ACHN (cell line): ENCODE measurements at regions not wholly inside any gene's neighbourhood (a gene's known extent, or its start where the extent isn't known, plus 50 kb on each side); places are given as distances from the start of the nearest gene placed in this dataset.
"Not testable (repeated sequence)": the region's sequence is repeated elsewhere in the genome, so short reads cannot be mapped to it uniquely, and the experiment has no call there.

ENCODE experiments used
- DNase-seq: peaks from one replicate; pipeline ENCODE4 v3.0.0-alpha.2; 2015
- in situ Hi-C: cut with HindIII; loops from 2 replicates; pipeline ENCODE4 v1.10.0; 2017; ENCODE audit warnings: low sequenced_read_pairs, low pct_ligation_motif_present, low pct_unique_long_range_greater_than_20kb

DNA sequence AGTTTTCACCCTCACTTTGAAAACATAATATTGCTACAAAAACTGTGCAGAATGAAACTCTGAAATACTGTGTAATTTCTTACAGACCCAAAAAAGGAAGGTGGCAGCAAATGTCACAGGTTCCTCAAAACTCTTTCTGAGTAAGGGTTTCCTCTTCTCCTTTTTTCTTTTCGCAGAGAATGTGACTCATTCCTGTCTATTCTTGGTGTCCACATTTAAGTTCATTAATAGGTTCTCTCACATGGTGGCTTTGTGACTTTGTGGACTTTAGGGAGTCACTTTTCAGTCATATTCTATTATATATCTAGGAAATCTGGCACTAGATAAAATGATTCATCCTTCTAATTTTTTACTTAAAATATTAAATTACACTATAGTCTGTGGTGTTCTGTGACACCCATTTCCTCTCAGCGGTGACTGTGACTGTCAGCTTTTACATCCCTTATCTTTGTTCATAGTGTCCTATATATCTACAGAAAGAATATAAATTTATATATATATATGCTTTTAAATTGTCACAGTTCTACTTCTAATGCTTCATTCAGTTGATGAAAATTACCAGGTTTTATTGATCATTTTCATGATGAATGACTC, 126.8 kb upstream of the HCRTR2 start:
- in situ Hi-C loops, result no loop called here
- DNase-seq, result no peak

DNA sequence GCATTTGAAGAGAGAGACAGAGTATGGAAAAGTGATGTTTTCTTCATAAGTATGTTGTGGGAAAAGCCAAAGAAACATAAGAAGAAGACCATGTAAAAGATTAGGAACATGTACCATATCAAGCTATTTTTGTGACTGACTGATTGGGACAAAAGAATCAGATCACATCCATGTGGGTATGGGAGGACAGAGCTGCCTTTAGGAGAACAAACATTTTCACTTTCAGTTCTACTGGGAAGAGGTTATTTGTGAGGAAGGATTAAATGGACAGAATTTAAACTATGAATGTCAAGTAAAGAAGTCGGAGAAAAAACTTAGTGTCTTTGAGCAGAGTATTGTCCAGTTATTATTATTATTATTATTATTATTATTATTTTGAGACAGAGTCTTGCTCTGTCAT, 124.4 kb upstream of the HCRTR2 start:
- in situ Hi-C loops, result no loop called here
- no peak for DNase-seq

DNA sequence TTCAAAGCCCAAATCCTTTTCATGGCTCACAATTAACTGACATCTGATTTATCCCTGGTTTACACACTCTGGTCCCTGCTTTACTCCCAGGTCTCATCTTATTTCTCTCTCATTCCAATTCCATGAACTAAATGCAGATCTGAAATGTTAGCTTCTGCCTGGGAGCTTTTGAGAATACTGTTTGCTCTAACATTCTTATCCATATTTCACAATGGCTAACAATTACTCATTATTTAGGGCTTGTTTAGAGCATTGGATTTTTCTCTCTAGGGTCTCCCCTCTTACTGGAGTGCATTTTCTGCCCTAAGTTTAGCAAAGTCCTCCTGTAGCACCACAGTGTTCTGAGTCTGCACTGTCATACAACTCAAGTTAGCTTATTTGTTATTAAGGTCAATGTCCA, 121.5 kb upstream of the HCRTR2 start:
- no peak for DNase-seq
- in situ Hi-C loops, result no loop called here

DNA sequence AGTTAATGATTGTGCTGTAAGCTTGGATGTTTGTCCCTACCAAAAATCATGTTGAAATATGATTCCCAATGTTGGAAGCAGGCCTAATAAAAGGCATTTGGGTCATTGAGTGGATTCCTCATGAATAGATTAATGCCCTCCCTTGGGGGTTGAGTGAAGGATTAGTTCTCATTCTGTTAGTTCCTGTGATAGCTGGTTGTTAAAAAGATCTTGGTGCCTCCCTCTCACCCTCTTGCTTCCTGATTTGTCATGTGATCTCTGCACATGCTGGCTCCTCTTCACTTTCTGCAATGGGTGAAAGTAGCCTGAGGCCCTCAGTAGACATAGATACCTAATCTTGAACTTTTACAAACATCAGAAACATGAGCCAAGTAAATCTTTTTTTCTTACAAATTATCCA, 115.6 kb upstream of the HCRTR2 start:
- in situ Hi-C loops, result no loop called here
- no peak for DNase-seq

DNA sequence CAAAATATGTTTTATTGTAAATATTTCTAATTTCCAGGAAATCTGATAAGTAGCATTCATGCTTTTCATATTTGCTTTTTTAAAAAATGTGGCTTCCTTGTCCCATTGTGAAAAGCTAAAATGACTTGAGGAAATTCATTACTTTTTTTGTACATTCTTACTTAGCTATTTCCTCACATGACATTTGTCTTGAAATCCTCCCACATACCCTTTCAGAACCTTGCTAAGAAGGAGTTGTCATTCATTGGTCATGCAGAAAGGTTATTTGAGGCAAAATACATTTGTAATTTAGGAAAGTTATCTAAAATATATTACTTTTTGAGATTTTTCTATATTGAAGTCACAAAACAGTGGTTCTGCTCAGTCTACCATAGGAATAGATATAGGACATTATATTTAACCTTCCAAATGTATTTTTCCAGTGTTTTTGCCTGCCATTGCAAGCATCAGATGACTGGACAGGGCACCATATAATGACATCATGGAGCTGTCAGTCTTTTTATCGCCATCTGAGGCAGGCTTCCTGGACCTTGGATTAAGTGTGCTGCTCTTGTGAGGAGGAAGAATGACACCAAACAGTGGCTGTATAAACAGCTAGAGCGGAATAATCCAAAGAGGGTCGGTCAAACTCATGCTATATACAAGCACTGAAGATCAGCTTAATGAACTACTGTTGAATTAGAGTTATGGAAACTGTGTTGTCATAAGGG, 109.4 kb upstream of the HCRTR2 start:
- in situ Hi-C loops, result no loop called here

DNA sequence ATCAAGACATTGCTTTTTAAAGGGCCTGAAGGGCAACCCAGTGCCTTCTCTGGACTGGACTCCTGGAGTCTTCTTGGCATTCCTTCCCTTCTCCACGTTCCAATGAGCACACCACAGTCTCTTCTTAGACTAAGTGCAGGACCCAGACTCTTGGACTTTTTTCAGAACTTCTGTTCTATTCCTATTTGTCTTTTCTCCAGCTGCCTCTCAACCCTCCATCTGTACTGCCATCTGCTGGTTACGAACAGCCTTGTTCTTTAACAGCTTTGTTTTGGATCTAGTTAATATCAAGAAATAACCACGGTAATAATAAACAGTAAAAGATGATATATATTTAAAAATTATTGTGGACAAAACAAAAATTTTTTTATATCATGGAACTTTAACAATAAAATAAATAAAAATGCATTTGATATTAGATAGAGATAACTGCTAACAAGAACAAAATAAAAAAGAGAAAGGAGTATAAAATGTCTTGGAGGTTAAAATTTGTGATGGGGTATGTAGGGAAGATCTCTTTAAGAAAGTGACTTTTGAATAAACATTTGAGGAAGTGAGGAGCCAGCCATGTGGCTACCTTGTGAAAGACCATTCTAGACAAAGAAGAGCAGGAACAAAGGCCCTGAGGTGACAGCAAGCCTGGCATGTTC, 105.1 kb upstream of the HCRTR2 start:
- in situ Hi-C loops, result no loop called here
- peak; percentile 46 for DNase-seq

More for the DNA sequence above, 109.4 kb upstream of the HCRTR2 start:
- no peak for DNase-seq

DNA sequence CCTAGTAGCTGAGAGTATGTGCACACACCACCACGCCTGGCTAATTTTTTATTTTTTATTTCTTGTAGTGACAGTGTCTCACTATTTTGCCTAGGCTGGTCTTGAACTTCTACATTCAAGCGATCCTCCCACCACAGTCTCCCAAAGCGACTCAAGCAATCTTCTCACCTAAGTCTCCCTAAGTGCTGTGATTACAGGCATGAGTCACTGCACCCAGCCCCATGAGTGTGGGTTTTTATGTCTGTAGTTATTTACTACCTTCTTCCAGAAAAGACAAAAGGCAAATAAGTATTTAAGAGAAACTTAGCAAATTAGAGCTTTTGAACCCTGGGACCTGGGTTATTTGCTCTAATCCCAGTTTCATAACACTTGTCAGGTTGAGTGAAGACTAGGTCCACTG, 92.3 kb upstream of the HCRTR2 start:
- no peak for DNase-seq
- in situ Hi-C loops, result no loop called here

DNA sequence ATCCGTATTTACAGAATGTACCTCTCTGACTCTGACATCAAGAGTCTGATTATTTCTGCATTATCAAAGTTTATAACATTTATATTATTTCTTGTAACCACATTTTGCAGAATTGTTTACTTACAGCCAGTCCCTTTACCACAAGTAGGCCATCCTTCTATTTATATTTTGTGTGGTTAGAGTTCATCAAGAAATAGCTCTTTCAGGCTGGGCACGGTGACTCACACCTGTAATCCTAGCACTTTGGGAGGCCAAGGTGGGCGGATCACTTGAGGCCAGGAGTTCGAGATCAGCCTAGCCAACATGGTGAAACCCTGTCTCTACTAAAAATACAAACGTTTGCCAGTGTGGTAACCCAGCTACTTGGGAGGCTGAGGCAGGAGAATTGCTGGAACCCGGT, 86.3 kb upstream of the HCRTR2 start:
- DNase-seq, in situ Hi-C loops: not testable (repeated sequence)

DNA sequence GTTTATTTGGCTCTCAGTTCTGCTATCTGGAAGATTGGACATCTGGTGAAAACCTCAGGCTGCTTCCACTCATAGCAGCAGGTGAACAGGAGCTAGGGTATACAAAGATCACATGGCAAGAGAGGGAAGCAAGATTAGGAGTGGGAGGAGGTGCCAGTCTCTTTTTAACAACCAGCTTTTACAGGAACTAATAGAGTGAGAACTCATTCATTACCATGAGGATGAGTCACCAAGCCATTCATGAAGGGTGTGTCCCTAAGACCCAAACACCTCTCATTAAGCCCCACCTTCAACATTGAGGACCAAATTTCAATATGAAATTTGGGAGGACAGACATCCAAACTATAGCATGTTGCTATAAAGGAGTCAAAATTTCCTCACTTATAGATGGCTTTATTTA, 85.4 kb upstream of the HCRTR2 start:
- no peak for DNase-seq
- in situ Hi-C loops, result no loop called here

DNA sequence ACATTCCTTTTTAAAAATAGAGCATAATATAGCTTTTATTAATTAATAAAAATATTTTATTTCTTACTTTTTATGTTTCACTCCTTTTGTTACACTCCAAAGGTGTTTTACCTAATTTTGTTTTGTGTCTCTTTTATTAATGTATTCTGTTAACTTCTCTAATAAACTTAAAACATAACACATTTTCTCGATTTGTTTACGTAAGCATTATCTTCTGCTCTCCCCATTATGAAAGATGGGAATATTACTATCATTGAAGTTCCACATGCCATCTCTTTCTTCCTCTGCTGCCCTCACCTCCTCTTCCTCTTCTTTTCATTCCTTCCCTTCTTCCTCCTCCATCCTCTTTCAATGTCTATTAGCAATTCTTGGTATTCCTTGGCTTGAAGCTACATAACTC, 85.0 kb upstream of the HCRTR2 start:
- in situ Hi-C loops, result no loop called here
- no peak for DNase-seq

DNA sequence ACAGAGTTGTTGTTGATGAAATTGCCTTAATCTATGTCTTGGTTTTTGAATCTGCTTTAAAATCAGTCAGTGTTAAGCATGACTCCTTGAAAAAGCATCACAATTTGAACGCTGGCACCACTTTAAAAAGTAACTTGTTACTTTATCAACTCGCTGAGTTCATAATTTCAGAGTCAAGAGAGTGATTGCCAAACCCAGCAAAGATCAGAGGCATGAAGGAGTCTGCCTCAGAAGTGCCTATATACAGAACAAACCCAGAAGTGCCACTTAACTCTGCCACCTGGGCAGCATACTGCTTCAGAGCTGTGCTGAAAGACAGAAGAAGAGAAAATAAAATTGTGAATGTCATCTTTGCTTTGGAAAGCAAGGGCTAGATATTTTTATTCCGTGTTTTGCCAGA, 73.6 kb upstream of the HCRTR2 start:
- no peak for DNase-seq
- in situ Hi-C loops, result no loop called here

DNA sequence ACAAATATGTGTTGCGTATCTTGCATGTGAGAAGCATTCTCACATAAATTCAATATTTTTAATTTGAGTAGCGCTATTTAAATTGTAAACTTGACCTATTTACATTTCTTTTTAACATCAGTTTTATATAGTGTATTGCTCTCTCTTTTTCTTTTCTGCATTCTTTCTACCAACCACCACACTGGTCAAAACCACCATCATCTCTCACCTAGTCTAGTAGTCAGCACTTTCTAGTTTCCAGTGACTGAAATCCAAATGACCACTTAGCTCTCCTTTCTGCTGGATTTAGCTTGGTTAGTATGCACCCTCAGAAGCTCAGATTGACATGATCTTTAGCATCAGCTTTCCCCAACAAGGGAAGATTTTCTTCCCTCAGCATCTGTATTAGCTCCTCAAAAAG, 73.2 kb upstream of the HCRTR2 start:
- no peak for DNase-seq
- in situ Hi-C loops, result no loop called here

DNA sequence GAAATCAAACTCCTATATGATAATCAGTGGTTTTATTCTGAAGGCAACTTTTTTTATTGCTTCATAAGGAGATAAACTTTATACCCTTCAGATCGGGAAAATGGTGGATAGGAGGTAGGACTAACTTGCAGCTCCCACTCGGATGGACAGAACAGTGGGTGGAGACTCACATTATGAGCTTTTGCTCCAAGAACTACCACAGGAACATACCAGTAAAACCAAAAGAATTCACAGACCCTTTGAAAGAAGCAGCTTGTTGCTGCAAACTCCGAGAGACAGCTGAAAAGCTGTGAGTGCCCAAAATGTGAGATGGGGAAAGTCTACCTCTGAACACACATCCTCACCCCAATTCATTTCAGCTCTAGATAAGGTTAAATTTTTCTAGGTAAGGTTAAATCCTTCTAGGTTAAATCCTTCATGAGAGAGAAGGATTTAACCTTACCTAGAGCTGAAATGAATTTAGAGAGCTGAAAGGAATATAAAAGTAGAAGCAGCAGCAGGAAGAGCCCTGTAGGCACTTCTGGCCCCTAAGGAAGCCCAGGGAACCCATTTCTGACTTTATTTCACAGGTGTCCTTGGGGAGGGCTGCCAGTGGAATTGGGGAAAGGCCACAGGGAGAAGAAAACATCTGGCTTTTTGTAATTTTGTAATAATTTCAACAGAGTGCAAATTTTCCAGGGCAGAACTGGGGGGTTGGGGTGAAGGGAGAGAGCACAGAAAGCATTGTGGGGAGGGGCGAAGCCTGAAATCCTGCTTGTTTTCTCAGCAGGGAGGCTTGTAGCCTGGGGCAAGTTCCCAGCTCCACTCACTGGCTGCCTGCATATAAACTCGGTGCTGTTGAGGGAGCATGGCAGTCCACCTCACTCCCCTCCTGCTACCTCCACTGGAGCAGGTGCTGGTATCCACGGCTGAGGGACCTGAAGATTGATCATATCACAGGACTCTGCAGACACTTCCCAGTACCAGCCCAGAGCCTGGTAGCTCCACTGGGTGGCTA, 65.9 kb upstream of the HCRTR2 start:
- DNase-seq, result no peak
- in situ Hi-C loops, result no loop called here

DNA sequence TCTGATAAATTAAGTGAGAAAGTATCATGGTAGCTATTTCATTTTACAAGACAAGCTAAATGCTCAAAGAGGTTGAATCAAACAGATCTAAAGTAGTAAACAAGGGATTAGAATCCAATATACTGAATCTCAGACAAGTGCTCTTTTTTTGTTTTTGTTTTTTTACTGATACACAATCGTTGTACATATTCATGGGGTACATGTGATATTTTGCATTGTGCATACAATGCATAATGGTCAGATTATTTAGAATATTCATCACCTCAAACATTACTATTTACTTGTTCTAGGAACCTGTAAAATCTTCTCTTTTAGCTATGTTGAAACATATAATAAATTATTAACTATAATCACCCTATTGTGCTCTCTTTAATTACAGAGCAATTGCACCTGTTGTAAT, 57.0 kb upstream of the HCRTR2 start:
- DNase-seq, result no peak
- in situ Hi-C loops, result no loop called here

DNA sequence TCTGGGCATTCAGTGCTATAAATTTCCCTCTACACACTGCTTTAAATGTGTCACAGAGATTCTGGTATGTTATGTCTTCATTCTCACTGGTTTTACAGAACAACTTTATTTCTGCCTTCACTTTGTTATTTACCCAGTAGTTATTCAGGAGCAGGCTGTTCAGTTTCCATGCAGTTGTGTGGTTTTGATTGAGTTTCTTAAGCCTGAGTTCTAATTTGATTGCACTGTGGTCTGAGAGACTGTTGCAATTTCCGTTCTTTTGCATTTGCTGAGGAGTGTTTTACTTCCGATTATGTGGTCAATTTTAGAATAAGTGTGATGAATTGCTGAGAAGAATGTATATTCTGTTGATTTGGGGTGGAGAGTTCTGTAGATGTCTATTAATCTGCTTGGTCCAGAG, 50.1 kb upstream of the HCRTR2 start:
- in situ Hi-C loops, DNase-seq: not testable (repeated sequence)
